Fibroblast of the aortic adventitia (primary cell): ENCODE measurements at regions not wholly inside any gene's neighbourhood (a gene's known extent, or its start where the extent isn't known, plus 50 kb on each side); places are given as distances from the start of the nearest gene placed in this dataset. TPM values are rescaled to one million over a fixed set of nuclear protein-coding genes. Genes with fewer than 3 reads are reported as not detected.

ENCODE experiments used
- DNase-seq: peaks from one replicate; pipeline ENCODE4 v3.0.0-alpha.2; 2010; ENCODE audit warnings: low read depth
- H3K4me3 ChIP-seq: 2 replicates; pipeline ENCODE4 v1.5.1; 2011; ENCODE audit warnings: low read depth, mild to moderate bottlenecking, control low read depth, low read length, moderate library complexity
- CTCF ChIP-seq: IDR thresholded peaks from 2 replicates; pipeline ENCODE4 v1.5.1; 2011; ENCODE audit warnings: mild to moderate bottlenecking, low read length, control low read depth, inconsistent platforms; ENCODE audit not compliant: insufficient read depth
- small RNA-seq: library from RNA; depleted of rRNA; stranded (forward); fragments of <200 nt; gene quantifications from one replicate; pipeline ENCODE3, GENCODE V24; 2012

- DNase-seq: no peak
- TF ChIP-seq CTCF: no peak
- H3K4me3 ChIP-seq: no peak overlapping the region
These were observed 50.8 kb upstream of the PDE3A start for GRCh38 chr12:20317554-20317953.

Small RNAs in the stretch of these regions (small RNA-seq; reads per million reads assigned to genes)
- not detected for gene RNU1-146P
